Fibroblast of pulmonary artery (primary cell): ENCODE measurements at regions not wholly inside any gene's neighbourhood (a gene's known extent, or its start where the extent isn't known, plus 50 kb on each side); places are given as distances from the start of the nearest gene placed in this dataset.

Experiments used
- DNase-seq: peaks from one replicate; pipeline ENCODE4 v3.0.0-alpha.2; 2010; ENCODE audit warnings: low read depth
- H3K4me3 ChIP-seq: replicated peaks from 2 replicates; pipeline ENCODE4 v1.5.1; 2011; ENCODE audit warnings: low read depth, mild to moderate bottlenecking, control low read depth, low read length, moderate library complexity
- TF ChIP-seq, protein P1 (sequence below): IDR thresholded peaks from 2 replicates; pipeline ENCODE4 v1.5.1; 2011; ENCODE audit warnings: mild to moderate bottlenecking, control low read depth, low read length, inconsistent platforms; ENCODE audit errors: missing control alignments

GRCh38 chr3:110846971-110847370, 224.6 kb upstream of the NECTIN3 start:
- H3K4me3 ChIP-seq, result no peak overlapping the region
- TF ChIP-seq, protein P1, sequence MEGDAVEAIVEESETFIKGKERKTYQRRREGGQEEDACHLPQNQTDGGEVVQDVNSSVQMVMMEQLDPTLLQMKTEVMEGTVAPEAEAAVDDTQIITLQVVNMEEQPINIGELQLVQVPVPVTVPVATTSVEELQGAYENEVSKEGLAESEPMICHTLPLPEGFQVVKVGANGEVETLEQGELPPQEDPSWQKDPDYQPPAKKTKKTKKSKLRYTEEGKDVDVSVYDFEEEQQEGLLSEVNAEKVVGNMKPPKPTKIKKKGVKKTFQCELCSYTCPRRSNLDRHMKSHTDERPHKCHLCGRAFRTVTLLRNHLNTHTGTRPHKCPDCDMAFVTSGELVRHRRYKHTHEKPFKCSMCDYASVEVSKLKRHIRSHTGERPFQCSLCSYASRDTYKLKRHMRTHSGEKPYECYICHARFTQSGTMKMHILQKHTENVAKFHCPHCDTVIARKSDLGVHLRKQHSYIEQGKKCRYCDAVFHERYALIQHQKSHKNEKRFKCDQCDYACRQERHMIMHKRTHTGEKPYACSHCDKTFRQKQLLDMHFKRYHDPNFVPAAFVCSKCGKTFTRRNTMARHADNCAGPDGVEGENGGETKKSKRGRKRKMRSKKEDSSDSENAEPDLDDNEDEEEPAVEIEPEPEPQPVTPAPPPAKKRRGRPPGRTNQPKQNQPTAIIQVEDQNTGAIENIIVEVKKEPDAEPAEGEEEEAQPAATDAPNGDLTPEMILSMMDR, result no peak
- no peak for DNase-seq

DNA sequence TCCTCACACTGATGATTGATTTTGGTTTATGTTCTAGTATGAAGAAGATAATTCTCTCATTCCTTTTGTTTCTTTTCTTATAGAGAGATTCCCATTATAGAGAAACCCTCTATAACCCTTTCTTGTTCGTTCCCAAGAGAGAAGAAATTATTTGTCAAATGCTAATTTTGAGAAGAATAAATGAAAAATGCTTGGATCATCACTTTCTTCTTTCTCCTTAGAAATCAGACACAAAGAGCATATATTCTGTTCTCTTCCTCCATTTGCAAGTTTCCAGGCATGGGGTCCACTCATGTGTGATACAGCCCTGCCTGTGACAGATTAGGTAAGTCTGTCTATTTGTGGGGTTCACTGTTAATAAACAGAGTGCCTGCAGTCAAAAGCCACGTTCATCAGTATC, 222.6 kb upstream of the NECTIN3 start:
- no peak overlapping the region for H3K4me3 ChIP-seq
- DNase-seq, result no peak
- TF ChIP-seq, protein P1, result no peak

DNA sequence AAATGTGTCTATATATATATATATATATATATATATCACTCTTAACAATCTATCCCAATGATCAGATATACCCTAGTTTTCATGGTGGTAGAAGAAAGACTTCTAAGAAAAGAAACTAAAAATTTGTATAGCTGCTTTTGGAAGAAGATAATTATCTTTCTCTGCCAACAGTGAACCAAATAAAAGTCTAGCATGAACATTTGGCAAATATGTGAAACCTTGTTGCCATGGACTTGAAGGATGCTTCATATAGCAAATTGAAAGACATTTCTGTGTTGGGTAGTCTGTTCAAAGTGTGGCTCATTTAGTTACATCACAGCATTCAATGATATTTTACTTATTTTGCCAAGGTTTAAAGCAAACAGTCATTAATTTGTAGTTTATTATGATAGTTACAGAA, 219.9 kb upstream of the NECTIN3 start:
- no peak for DNase-seq
- H3K4me3 ChIP-seq, result no peak overlapping the region
- TF ChIP-seq, protein P1, result no peak

DNA sequence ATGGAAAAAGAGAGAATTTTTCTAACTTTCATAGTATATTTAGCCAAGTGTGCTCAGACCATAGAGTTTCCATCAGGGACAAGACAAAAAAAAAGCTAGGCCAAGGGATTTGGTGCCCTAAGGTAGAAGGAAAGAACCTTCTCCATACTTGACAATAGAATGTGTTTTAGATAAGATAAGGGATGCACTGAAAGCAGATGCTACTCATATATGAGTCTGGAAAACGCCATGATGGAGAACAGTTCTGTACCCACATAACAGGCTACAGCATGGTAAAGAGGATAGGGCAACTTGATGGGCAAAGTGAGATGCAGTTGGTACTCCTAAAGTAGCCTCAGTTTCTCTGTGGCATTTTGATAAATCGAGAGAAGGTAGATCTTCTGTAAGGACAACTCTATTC, 216.4 kb upstream of the NECTIN3 start:
- TF ChIP-seq, protein P1, result no peak
- DNase-seq, result no peak
- H3K4me3 ChIP-seq, result no peak overlapping the region

DNA sequence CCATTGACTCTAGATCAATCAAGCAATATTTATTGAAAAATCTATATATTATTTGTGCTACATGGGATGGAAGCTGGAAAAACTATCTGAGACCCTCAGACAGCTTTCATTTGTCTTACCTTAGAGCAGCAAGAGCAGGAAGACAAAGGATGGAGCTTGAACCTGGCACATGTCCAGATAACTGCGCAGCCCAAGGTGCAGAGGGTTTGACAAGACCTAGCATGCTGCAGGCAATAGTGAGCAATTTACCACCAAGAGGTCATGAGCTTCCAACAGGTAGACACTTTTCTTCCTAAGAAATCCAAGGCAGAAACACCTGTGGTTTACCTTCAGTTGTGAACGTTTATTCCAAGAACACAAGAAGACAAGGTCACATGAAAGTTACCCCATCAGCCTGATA, 214.7 kb upstream of the NECTIN3 start:
- TF ChIP-seq, protein P1, result no peak
- no peak overlapping the region for H3K4me3 ChIP-seq
- no peak for DNase-seq

DNA sequence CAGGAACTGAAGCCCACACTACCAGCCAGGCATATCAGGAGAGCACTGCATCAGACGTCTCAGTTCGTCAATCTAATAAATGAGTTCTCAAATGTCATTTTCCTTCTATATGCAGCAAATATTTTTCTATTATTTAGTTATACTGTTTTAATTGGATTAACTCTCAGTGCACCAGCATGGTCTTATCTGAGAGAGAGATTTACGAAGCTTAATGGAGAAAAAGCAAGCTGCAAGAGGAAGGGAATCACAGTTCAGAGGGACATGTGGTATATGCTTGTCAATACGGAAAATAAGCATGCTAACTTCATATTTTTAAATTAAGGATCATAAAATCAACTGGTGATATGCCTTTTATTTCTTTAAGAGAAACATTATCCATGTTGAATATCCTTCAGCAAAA, 213.1 kb upstream of the NECTIN3 start:
- no peak for DNase-seq
- TF ChIP-seq, protein P1, result no peak
- no peak overlapping the region for H3K4me3 ChIP-seq

DNA sequence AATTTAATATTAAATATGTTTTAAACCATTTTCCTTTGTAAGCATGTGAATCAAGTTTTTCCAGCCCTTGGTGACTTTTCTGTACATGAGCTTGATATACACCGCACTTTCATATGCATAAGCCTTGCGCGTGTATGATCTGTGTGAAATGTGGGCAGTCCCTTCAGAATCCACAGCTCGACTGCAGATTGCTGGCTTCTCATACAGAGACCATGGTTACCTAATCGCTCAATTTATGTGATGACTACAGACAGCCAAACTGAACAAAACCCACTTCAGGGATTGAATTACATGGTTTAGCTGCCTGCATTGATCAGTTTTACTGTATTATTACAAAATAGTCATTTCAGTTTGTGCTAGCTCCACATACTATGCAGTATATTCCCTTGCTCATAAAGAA, 212.3 kb upstream of the NECTIN3 start:
- no peak for DNase-seq
- TF ChIP-seq, protein P1, result no peak
- no peak overlapping the region for H3K4me3 ChIP-seq
